ENCODE measurements at regions not wholly inside any gene's neighbourhood (a gene's known extent, or its start where the extent isn't known, plus 50 kb on each side); places are given as distances from the start of the nearest gene placed in this dataset.

GRCh38 chr20:43820731-43821330 lies 93.8 kb upstream of the TOX2 start:
- Mint-ChIP-seq H3K4me3 (no peak overlapping the region), H3K27me3 (ENCODE audit: insufficient read depth, low read depth, poor library complexity) (no peaks in the 10 kb centered on the region), H3K36me3 (ENCODE audit: low read depth) (no peaks in the 10 kb centered on the region), H3K9me3 (peaks cover 2% of the 10 kb centered on the region; the same call in 1 of the 3 replicates), H3K4me1 (no peaks in the 10 kb centered on the region), H3K27ac (no peak overlapping the region)
- TF ChIP-seq REST (IDR thresholded peaks at IDR 0.05; ENCODE audit: unreplicated experiment) (no peak), ZNF331 (CRISPR knock-in tag; IDR thresholded peaks at IDR 0.05; ENCODE audit: low read depth) (no peak), JUNB (IDR thresholded peaks at IDR 0.05; ENCODE audit: unreplicated experiment) (no peak), ZNF114 (CRISPR knock-in tag; IDR thresholded peaks at IDR 0.05) (no peak), STAT1 (IDR thresholded peaks at IDR 0.05; ENCODE audit: unreplicated experiment) (no peak), EZH2phosphoT487 (IDR thresholded peaks at IDR 0.05; ENCODE audit: unreplicated experiment) (no peak), EZH2 (IDR thresholded peaks at IDR 0.05; ENCODE audit: low read depth, unreplicated experiment) (no peak)
- Histone ChIP-seq H3K27me3 (ENCODE audit: insufficient read depth) (no peaks in the 10 kb centered on the region), H3K9me2 (ENCODE audit: insufficient read depth) (no peaks in the 10 kb centered on the region), H3K27ac (ENCODE audit: low read depth) (no peak overlapping the region), H3K79me2 (replicated peaks; ENCODE audit: insufficient read depth) (no peaks in the 10 kb centered on the region), H3K4me2 (no peak overlapping the region), H3K4me1 (ENCODE audit: insufficient read depth) (no peaks in the 10 kb centered on the region), H3K4me3 (no peak overlapping the region), H2AFZ (no peak overlapping the region), H3F3A (replicated peaks; ENCODE audit: low read depth) (no peaks in the 10 kb centered on the region), H3K36me3 (ENCODE audit: insufficient read depth) (no peaks in the 10 kb centered on the region), H4K20me1 (replicated peaks; ENCODE audit: insufficient read depth) (no peaks in the 10 kb centered on the region)
- no peak for ATAC-seq
- no peak for DNase-seq (ENCODE audit: low spot score)

- DNase-seq (ENCODE audit: low spot score): no peak
- TF ChIP-seq, protein P1, sequence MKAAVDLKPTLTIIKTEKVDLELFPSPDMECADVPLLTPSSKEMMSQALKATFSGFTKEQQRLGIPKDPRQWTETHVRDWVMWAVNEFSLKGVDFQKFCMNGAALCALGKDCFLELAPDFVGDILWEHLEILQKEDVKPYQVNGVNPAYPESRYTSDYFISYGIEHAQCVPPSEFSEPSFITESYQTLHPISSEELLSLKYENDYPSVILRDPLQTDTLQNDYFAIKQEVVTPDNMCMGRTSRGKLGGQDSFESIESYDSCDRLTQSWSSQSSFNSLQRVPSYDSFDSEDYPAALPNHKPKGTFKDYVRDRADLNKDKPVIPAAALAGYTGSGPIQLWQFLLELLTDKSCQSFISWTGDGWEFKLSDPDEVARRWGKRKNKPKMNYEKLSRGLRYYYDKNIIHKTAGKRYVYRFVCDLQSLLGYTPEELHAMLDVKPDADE (IDR thresholded peaks at IDR 0.05): no peak
- TF ChIP-seq, protein P2, sequence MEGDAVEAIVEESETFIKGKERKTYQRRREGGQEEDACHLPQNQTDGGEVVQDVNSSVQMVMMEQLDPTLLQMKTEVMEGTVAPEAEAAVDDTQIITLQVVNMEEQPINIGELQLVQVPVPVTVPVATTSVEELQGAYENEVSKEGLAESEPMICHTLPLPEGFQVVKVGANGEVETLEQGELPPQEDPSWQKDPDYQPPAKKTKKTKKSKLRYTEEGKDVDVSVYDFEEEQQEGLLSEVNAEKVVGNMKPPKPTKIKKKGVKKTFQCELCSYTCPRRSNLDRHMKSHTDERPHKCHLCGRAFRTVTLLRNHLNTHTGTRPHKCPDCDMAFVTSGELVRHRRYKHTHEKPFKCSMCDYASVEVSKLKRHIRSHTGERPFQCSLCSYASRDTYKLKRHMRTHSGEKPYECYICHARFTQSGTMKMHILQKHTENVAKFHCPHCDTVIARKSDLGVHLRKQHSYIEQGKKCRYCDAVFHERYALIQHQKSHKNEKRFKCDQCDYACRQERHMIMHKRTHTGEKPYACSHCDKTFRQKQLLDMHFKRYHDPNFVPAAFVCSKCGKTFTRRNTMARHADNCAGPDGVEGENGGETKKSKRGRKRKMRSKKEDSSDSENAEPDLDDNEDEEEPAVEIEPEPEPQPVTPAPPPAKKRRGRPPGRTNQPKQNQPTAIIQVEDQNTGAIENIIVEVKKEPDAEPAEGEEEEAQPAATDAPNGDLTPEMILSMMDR (conservative IDR thresholded peaks at IDR 0.05; ENCODE audit: low read depth in 2 of 2): no peak
- no peak for TF ChIP-seq POLR2AphosphoS5 (IDR thresholded peaks at IDR 0.05; ENCODE audit: low read depth)
- no peak for TF ChIP-seq STAT1 (IDR thresholded peaks at IDR 0.05; ENCODE audit: unreplicated experiment)
These were observed 85.4 kb upstream of the GTSF1L start for GRCh38 chr20:43812216-43812615.

More at GRCh38 chr20:43812216-43812615, 85.4 kb upstream of the GTSF1L start:
- H3K4me3 ChIP-seq: no peak overlapping the region
- no peaks in the 10 kb centered on the region; the same call in 1 of the 2 replicates for H3K9me2 ChIP-seq (ENCODE audit: insufficient read depth)
- Mint-ChIP-seq H3K27ac (no peak overlapping the region), H3K36me3 (ENCODE audit: low read depth) (peaks cover 16% of the 10 kb centered on the region; the same call in 2 of the 3 replicates), H3K4me3 (no peak overlapping the region), H3K9me3 (peaks cover 47% of the 10 kb centered on the region), H3K4me1 (no peaks in the 10 kb centered on the region), H3K27me3 (ENCODE audit: insufficient read depth, low read depth, poor library complexity) (no peaks in the 10 kb centered on the region)
- no peaks in the 10 kb centered on the region for H3F3A ChIP-seq (replicated peaks; ENCODE audit: low read depth)
- no peaks in the 10 kb centered on the region for H3K79me2 ChIP-seq (replicated peaks; ENCODE audit: insufficient read depth)
- no peaks in the 10 kb centered on the region for H3K4me1 ChIP-seq (ENCODE audit: insufficient read depth)
- no peaks in the 10 kb centered on the region for H3K36me3 ChIP-seq (ENCODE audit: insufficient read depth)
- H2AFZ ChIP-seq: no peak overlapping the region
- no peaks in the 10 kb centered on the region for H3K27me3 ChIP-seq (ENCODE audit: insufficient read depth)
- no peaks in the 10 kb centered on the region for H4K20me1 ChIP-seq (replicated peaks; ENCODE audit: insufficient read depth)
- ATAC-seq: no peak
- no peak overlapping the region for H3K27ac ChIP-seq (ENCODE audit: low read depth)
- H3K4me2 ChIP-seq: no peak overlapping the region
